H54 (cell line): ENCODE measurements at regions not wholly inside any gene's neighbourhood (a gene's known extent, or its start where the extent isn't known, plus 50 kb on each side); places are given as distances from the start of the nearest gene placed in this dataset.

Source experiments
- DNase-seq: peaks from one replicate; pipeline ENCODE4 v3.0.0; 2011; ENCODE audit warnings: low spot score, mixed read lengths; ENCODE audit not compliant: insufficient read length
- FAIRE-seq: peaks from 3 replicates; lab custom pipeline; 2011; peaks lifted over from hg19 to GRCh38; lab: Jason Lieb, UNC
- POLR2A ChIP-seq: IDR thresholded peaks from 2 replicates; pipeline ENCODE4 v1.6.1; 2011; ENCODE audit warnings: low read depth, mild to moderate bottlenecking, low read length

DNA sequence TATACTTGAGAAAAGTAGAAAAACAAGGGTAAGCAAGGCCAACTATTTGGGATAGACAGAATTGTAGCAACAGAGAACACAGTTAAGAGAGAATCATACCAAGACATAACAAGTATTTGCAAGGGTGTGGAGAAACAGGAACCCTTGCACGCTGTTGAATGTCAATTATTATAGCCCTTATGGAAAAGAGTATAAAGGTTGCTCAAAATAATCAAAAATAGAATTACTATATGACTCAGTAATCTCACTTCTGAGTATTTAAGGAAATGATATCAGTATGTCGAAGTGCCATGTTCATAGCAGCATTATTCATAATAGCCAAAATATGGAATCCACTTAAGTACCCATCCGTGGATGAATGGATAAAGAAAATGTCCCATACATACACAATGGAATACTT is 193.3 kb downstream of the PHLDA1 start:
- TF ChIP-seq POLR2A: no peak
- no peak for DNase-seq
- no peak for FAIRE-seq

GRCh38 chr12:75837700-75838099 is 193.9 kb downstream of the PHLDA1 start:
- no peak for TF ChIP-seq POLR2A
- no peak for FAIRE-seq
- DNase-seq: no peak

- FAIRE-seq (no peak), DNase-seq (no peak)
- TF ChIP-seq POLR2A: no peak
These were observed 195.0 kb downstream of the PHLDA1 start for GRCh38 chr12:75836533-75836932.

DNA sequence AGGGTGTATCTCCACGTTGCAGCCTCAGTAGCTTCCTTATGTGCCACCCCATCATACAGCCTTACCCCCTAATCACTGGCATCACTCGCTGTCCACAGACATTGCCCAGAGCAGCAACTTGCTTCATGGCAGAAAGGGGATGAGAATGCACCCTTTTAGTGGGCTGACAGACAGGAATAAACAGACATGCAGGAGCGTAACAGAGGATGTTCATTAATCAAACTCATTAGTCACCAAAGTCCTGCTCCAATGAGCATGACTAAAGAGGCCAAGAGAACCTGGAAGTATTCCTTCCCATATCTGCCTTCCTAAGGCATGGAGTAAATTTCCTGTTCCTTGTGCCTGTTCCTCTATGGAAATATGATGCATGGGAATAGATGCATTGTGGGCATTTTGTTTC is 197.0 kb downstream of the PHLDA1 start:
- FAIRE-seq: peak; percentile 38
- no peak for DNase-seq
- TF ChIP-seq POLR2A: no peak

- FAIRE-seq: no peak
- no peak for TF ChIP-seq POLR2A
- no peak for DNase-seq
These were observed 198.3 kb downstream of the PHLDA1 start for GRCh38 chr12:75833268-75833667.

DNA sequence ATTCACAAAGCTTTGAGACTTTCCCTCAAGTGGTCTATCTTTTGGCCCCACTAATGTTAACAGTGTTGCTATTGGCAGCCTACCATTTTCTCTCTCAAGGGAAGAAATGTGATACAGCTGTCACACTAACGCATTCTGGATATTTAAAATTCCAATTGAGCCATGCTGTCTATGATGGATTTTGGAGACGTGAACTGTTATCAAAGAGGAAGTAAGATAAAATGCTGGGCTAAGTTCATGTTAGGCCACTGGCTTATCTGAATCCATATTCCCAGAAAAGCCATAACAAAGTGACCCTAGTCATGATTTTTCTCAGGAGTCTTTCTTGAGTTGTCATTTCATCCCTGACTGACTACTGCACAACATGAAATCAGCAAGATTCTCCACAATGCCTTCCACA is 200.2 kb downstream of the PHLDA1 start:
- DNase-seq (no peak), FAIRE-seq (peak; percentile 45)
- TF ChIP-seq POLR2A: no peak

DNA sequence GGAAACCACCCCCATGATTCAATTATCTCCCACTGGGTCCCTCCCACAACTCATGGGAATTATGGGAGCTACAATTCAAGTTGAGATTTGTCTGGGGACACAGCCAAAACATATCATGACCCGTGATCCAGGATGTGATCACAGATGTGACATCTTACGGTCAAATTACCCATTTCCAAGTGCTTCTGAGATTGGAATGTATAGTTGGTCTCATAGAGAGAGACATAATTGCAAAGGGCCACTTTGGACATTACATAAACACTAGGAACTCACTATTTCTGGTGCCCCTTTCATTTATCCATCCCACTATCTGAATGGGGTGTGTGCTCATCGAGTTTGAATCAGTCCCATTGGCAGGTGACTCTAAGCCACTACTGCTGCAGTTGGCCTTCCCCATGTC is 204.5 kb downstream of the PHLDA1 start:
- no peak for DNase-seq
- TF ChIP-seq POLR2A: no peak
- no peak for FAIRE-seq

DNA sequence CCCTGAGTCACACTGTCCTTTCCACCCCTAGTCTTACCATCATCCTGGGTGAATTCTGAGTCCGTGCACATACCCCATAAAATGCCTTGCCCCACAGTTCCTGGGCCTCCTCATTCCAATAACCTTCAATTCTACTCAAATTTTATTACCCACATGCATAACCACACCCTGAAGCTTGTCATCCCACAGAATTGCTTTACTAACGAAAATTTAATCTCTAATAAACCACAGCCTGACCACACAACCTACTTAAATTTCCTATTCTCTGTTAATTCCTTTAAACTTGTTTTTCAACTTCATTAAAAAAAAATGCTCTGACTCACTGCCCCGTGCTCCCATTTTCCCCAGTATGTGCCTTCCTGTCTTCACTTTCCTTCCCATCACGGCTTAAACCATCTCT is 205.9 kb downstream of the PHLDA1 start:
- peak; percentile 3 for DNase-seq
- TF ChIP-seq POLR2A: no peak
- FAIRE-seq: peak; percentile 83

DNA sequence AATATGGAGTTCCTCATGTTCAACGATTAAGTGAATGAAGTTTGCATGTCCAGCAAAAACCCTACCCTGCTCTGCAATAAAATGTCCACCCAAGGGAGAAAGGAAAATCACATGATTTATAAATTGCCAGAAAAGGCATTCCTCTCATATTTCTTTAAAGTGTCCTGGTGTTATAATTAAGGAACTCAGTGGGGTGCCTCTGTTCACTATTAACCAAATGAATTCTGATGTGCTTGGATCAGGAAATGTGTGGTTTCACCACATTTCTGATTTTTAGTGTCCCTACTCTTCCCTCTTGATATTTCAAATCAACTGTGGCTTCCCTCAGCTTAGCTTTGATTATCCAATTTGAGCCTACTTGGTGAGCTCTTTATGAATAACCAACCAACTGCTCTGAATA is 208.1 kb downstream of the PHLDA1 start:
- DNase-seq (no peak), FAIRE-seq (no peak)
- TF ChIP-seq POLR2A: no peak

DNA sequence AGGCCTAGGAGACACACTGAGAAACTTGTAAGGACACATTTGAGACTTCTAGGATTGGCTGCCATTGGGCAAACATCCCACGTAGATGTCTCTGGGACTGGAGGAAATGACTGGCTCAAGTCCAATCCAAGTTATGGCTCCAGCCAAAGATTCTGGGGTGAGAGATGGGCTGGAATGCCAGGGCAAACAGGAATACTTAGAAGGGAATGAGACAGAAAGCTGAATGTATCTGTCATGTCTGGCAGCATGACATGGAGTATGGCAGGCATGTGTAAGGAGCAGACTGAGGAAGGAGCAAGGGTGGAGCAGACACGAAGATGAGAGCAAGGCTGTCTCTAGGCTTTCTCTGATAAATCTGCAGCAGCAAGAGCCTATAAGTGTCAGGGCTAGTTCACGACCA is 209.2 kb downstream of the PHLDA1 start:
- no peak for FAIRE-seq
- TF ChIP-seq POLR2A: no peak
- DNase-seq: no peak

- FAIRE-seq: peak; percentile 78
These were observed 210.6 kb downstream of the PHLDA1 start for GRCh38 chr12:75820848-75821578.

GRCh38 chr12:75820071-75820470 is 211.5 kb downstream of the PHLDA1 start:
- DNase-seq (no peak), FAIRE-seq (no peak)
- TF ChIP-seq POLR2A: no peak

More at GRCh38 chr12:75820848-75821578, 210.6 kb downstream of the PHLDA1 start:
- no peak for TF ChIP-seq POLR2A
- DNase-seq: peak; percentile 9

DNA sequence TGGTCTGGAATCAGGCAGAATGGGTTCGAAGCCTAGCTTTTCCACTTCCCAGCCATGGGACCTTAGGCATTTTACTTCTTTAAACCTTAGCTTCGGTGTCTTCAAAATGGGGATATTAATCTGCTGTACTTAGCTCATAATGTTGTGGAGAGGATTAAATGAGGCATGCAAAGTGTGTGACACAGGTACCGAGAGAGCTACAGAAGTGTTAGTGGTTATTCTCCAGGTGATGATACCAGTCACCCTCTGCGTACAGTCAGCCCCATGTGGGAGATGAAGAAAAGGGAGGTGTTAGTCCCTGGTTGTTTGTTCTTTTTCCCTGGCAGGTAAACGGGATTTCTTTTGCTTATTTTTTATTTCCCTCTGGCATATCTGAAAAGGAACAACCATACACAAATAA is 212.1 kb downstream of the PHLDA1 start:
- FAIRE-seq: no peak
- no peak for DNase-seq
- TF ChIP-seq POLR2A: no peak

- no peak for TF ChIP-seq POLR2A
- FAIRE-seq (no peak), DNase-seq (no peak)
These were observed 212.7 kb downstream of the PHLDA1 start for GRCh38 chr12:75818863-75819262.

DNA sequence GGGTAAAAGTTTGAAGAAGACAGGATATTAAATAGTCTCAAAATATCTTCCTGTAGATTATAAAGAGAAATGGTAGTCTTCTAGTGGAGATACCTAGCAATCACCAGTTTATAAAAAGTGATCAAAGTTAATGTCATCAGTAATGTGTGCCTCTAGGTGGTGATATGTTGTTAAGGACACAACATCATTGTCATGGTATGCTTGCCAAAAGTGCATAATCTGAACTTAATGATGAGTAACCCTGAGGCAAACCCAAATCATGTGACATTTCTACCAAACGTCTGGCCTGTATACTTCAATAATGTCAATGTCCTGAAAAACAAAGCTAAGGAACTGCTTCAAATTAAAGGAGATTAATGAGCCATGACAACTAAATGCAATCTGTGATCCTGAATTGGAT is 214.7 kb downstream of the PHLDA1 start:
- DNase-seq (peak; percentile 4), FAIRE-seq (peak; percentile 91)
- no peak for TF ChIP-seq POLR2A
